Memory B cell (primary cell): ENCODE measurements at regions not wholly inside any gene's neighbourhood (a gene's known extent, or its start where the extent isn't known, plus 50 kb on each side); places are given as distances from the start of the nearest gene placed in this dataset.

Source experiments
- ATAC-seq: fragments of 150-1000 bp; cut with Tn5 transposase; 2 replicates; pipeline ENCODE4 v1.10.0; 2021; ENCODE audit warnings: low read depth, mild to moderate bottlenecking, moderate library complexity
- DNase-seq, 2 donors: peaks; one replicate each; pipeline ENCODE4 v3.0.0; 2022; ENCODE audit warnings: low spot score in 2 of 2
- H3K27ac Mint-ChIP-seq: one replicate; pipeline ENCODE4 v1.8.0; 2022; ENCODE audit warnings: mild to moderate bottlenecking, moderate library complexity, mixed read lengths
- H3K27me3 Mint-ChIP-seq: one replicate; pipeline ENCODE4 v1.8.0; 2022; ENCODE audit warnings: mixed read lengths
- H3K36me3 Mint-ChIP-seq: one replicate; pipeline ENCODE4 v1.8.0; 2022; ENCODE audit warnings: mild to moderate bottlenecking, mixed read lengths
- H3K4me1 Mint-ChIP-seq: one replicate; pipeline ENCODE4 v1.8.0; 2022; ENCODE audit warnings: mixed read lengths
- H3K4me3 Mint-ChIP-seq: one replicate; pipeline ENCODE4 v1.8.0; 2022; ENCODE audit warnings: mild to moderate bottlenecking, moderate library complexity, mixed read lengths
- H3K9me3 Mint-ChIP-seq: one replicate; pipeline ENCODE4 v1.8.0; 2022; ENCODE audit warnings: mixed read lengths

DNA sequence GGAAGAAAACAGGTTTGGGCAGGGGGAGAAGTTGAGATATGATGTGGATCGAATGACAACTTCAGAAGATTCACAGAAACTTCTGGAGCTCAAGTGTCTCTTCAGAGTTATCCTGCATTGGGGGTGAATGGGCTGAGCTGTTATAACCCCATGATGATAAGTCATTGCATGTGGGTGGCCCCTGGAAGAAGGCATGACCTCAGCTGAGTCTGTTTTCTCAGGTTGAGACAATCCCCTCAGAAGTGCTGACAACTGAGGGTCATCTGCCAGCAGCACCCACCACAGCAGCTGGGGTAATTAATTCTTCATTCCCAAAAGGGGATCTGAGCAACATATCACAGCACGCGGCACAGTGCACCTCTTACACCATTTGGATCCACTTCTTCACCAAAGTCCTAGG is 138.6 kb upstream of the CAMK1G start:
- ATAC-seq: no peak
- Mint-ChIP-seq H3K36me3 (peaks cover 2% of the 10 kb centered on the region), H3K4me1 (no peaks in the 10 kb centered on the region), H3K27me3 (peaks cover 2% of the 10 kb centered on the region), H3K27ac (no peak overlapping the region), H3K4me3 (no peak overlapping the region), H3K9me3 (peaks cover 2% of the 10 kb centered on the region)
- DNase-seq: no peak

DNA sequence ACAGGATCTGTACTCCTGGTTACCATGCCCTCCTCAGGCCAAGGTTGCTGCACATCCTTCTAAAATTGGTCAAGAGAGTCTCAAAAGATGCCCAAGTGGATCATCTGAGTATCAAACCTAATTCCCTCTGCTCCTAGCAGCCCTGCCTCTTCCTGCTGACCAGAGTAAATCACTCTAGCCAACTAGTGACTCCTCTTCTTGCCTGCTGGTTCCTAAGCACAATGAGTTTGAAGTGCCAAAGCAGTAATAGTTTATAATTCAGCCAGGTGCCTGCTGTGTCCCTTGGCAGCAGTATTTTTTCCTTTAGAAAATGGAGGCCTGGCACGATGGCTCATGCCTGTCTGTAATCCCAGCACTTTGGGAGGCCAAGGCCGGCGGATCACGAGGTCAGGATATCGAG is 137.9 kb upstream of the CAMK1G start:
- DNase-seq (no peak), ATAC-seq (no peak)
- Mint-ChIP-seq H3K9me3 (no peaks in the 10 kb centered on the region), H3K4me1 (no peaks in the 10 kb centered on the region), H3K27me3 (no peaks in the 10 kb centered on the region), H3K27ac (no peak overlapping the region), H3K36me3 (no peaks in the 10 kb centered on the region), H3K4me3 (no peak overlapping the region)

DNA sequence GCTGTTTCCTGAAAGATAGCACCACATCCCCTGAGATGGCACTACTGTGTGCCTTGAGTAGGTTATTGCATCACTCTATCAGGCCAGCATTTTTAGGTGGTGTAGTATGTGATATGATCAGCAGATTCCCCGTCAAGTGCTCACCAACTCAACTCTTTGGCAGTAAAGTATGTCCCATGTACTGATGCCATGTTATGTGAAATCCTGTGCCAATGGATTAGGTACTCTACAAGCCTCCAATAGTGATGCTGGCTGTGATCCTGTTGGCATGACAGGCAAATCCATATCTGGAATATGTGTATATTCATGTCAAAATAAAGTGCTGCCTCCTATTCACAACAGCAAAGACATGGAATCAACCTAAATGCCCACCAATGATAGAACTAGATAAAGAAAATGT is 137.2 kb upstream of the CAMK1G start:
- Mint-ChIP-seq H3K27ac (no peak overlapping the region), H3K9me3 (no peaks in the 10 kb centered on the region), H3K27me3 (no peaks in the 10 kb centered on the region), H3K4me3 (no peak overlapping the region), H3K4me1 (no peaks in the 10 kb centered on the region), H3K36me3 (no peaks in the 10 kb centered on the region)
- DNase-seq (no peak), ATAC-seq (no peak)

- Mint-ChIP-seq H3K4me3 (no peak overlapping the region), H3K9me3 (peaks cover 1% of the 10 kb centered on the region), H3K36me3 (no peaks in the 10 kb centered on the region), H3K4me1 (no peaks in the 10 kb centered on the region), H3K27me3 (peaks cover 19% of the 10 kb centered on the region), H3K27ac (no peak overlapping the region)
- no peak for DNase-seq
- ATAC-seq: no peak
These were observed 129.0 kb upstream of the CAMK1G start for GRCh38 chr1:209454340-209454994.

DNA sequence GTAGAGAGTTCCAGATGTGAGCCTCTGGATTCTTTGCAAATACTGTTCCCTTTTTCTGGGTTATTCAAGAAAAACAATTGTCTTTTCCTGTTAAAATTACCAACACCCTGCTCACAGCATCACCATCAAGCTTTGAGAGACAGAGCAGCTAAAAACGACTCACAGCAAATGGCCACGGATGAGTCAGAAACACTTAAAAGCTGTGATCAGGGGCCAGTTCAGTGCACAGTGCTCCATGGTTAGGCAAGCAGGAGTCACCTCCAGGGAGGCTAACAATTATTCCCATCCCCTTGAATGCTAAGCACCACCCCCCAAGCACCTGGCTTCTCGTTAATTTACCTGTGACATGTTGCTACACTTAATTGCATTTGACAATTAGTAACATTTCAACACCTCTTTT is 128.4 kb upstream of the CAMK1G start:
- ATAC-seq: no peak
- Mint-ChIP-seq H3K4me3 (no peak overlapping the region), H3K27ac (no peak overlapping the region), H3K9me3 (peaks cover 1% of the 10 kb centered on the region), H3K36me3 (no peaks in the 10 kb centered on the region), H3K27me3 (peaks cover 19% of the 10 kb centered on the region), H3K4me1 (no peaks in the 10 kb centered on the region)
- DNase-seq: no peak

- Mint-ChIP-seq H3K9me3 (peaks cover 2% of the 10 kb centered on the region), H3K36me3 (no peaks in the 10 kb centered on the region), H3K4me1 (no peaks in the 10 kb centered on the region), H3K4me3 (no peak overlapping the region), H3K27me3 (peaks cover 19% of the 10 kb centered on the region), H3K27ac (no peak overlapping the region)
- ATAC-seq: no peak
- no peak for DNase-seq
These were observed 127.7 kb upstream of the CAMK1G start for GRCh38 chr1:209455661-209456358.

DNA sequence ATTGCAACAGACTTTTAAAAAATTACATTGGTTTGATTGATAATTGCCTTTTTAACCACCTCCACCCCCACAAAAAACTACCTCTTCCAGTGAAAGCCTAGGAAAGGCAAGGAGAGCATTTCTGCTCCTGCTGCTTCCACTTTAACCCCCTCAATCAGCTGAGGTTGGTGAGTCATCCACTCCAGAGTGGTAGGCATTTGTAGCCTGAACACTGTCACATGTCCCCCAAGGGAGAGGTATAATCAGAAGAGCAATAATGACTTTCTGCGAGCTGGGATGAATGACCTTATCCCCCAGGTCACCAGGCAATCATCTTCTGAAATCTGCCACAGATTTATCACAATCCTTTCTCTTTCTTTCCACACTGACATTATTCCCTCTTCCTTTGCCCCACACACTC is 126.6 kb upstream of the CAMK1G start:
- Mint-ChIP-seq H3K4me1 (no peaks in the 10 kb centered on the region), H3K9me3 (peaks cover 6% of the 10 kb centered on the region), H3K36me3 (no peaks in the 10 kb centered on the region), H3K27ac (no peak overlapping the region), H3K27me3 (peaks cover 16% of the 10 kb centered on the region), H3K4me3 (no peak overlapping the region)
- ATAC-seq (no peak), DNase-seq (no peak)

GRCh38 chr1:209457401-209458125 is 126.0 kb upstream of the CAMK1G start:
- DNase-seq (no peak), ATAC-seq (no peak)
- Mint-ChIP-seq H3K27ac (no peak overlapping the region), H3K4me3 (no peak overlapping the region), H3K9me3 (peaks cover 8% of the 10 kb centered on the region), H3K27me3 (peaks cover 13% of the 10 kb centered on the region), H3K36me3 (no peaks in the 10 kb centered on the region), H3K4me1 (no peaks in the 10 kb centered on the region)

DNA sequence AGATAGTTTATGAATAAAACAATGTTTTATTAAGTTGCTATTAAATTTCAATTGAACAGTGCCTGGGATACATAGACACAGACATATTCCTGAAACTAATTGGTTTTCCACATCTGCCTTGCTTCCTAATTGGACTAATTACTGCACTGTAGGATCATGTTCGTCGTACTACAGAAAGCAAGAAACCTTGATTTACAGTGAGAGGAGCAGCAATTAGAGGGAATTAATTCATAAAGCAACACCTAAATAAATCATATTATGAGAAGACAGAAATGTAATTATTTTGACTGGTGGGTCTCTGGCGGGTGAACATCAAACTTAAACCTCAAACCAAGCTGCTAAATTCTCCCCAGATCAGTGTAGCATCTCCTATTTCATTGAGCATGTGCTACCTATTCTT is 124.6 kb upstream of the CAMK1G start:
- Mint-ChIP-seq H3K36me3 (no peaks in the 10 kb centered on the region), H3K27me3 (peaks cover 8% of the 10 kb centered on the region), H3K4me1 (no peaks in the 10 kb centered on the region), H3K27ac (no peak overlapping the region), H3K4me3 (no peak overlapping the region), H3K9me3 (peaks cover 10% of the 10 kb centered on the region)
- ATAC-seq (no peak), DNase-seq (no peak)

GRCh38 chr1:209461168-209461567 is 122.3 kb upstream of the CAMK1G start:
- DNase-seq (no peak), ATAC-seq (no peak)
- H3K4me3 Mint-ChIP-seq: no peak overlapping the region
- no peak overlapping the region for H3K27ac Mint-ChIP-seq
- peaks cover 13% of the 10 kb centered on the region for H3K27me3 Mint-ChIP-seq
- H3K4me1 Mint-ChIP-seq: no peaks in the 10 kb centered on the region
- H3K9me3 Mint-ChIP-seq: peaks cover 11% of the 10 kb centered on the region
- no peaks in the 10 kb centered on the region for H3K36me3 Mint-ChIP-seq

DNA sequence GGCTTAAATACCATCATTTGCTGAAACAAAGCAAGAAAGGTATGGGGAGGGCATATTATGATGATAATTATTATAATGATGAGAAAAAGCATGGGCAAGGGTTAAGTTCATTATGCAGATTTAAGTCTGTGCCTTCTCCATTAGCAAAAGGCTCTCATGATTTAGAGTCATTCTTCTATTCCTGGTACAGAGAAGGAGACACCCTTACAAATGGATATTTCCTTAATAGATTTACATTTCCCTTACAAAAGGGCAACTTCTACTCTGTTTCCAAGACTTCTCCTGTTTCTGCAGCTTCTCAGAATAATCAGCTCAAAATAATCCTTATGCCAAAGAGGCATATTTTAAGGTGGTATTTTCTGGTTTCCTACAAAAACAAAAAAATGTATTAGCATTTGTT is 121.1 kb upstream of the CAMK1G start:
- Mint-ChIP-seq H3K4me3 (no peak overlapping the region), H3K27me3 (peaks cover 8% of the 10 kb centered on the region), H3K27ac (no peak overlapping the region), H3K36me3 (no peaks in the 10 kb centered on the region), H3K4me1 (no peaks in the 10 kb centered on the region), H3K9me3 (peaks cover 10% of the 10 kb centered on the region)
- ATAC-seq (no peak), DNase-seq (no peak)

DNA sequence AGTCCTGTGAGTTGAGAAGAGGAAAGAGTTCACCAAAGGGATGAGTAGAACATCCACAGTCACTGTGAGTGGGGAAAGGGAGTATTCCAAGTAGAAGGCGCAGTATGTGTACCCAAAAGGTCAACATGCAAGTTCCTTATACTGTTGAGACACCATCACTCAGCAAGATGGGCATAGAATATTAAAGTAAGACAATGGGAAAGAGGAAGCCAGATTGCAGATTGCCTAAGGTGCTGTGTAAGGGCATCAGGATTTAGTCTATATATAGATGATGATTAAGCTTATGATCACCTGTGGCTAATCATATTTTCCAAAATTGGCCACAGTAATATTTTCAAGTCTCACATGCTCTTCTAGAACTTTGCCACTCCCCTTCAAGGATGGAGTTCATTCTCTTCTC is 120.1 kb upstream of the CAMK1G start:
- no peak overlapping the region for H3K27ac Mint-ChIP-seq
- no peak overlapping the region for H3K4me3 Mint-ChIP-seq
- no peaks in the 10 kb centered on the region for H3K4me1 Mint-ChIP-seq
- ATAC-seq (no peak), DNase-seq (no peak)
- peaks cover 10% of the 10 kb centered on the region for H3K9me3 Mint-ChIP-seq
- H3K36me3 Mint-ChIP-seq: no peaks in the 10 kb centered on the region
- peaks cover 8% of the 10 kb centered on the region for H3K27me3 Mint-ChIP-seq

- ATAC-seq: no peak
- DNase-seq: no peak
- peaks cover 7% of the 10 kb centered on the region for H3K27me3 Mint-ChIP-seq
- H3K4me3 Mint-ChIP-seq: no peak overlapping the region
- no peaks in the 10 kb centered on the region for H3K36me3 Mint-ChIP-seq
- no peak overlapping the region for H3K27ac Mint-ChIP-seq
- H3K9me3 Mint-ChIP-seq: peaks cover 5% of the 10 kb centered on the region
- H3K4me1 Mint-ChIP-seq: no peaks in the 10 kb centered on the region
These were observed 110.5 kb upstream of the CAMK1G start for GRCh38 chr1:209473025-209473424.

- no peaks in the 10 kb centered on the region for H3K36me3 Mint-ChIP-seq
- DNase-seq (no peak), ATAC-seq (no peak)
- peaks cover 10% of the 10 kb centered on the region for H3K27me3 Mint-ChIP-seq
- no peaks in the 10 kb centered on the region for H3K9me3 Mint-ChIP-seq
- H3K4me1 Mint-ChIP-seq: no peaks in the 10 kb centered on the region
- no peak overlapping the region for H3K27ac Mint-ChIP-seq
- no peak overlapping the region for H3K4me3 Mint-ChIP-seq
These were observed 103.2 kb upstream of the CAMK1G start for GRCh38 chr1:209480345-209480744.
